Retinal pigment epithelial cell (primary cell): ENCODE measurements at regions not wholly inside any gene's neighbourhood (a gene's known extent, or its start where the extent isn't known, plus 50 kb on each side); places are given as distances from the start of the nearest gene placed in this dataset.

Experiments used
- DNase-seq: peaks from one replicate; pipeline ENCODE4 v3.0.0-alpha.2; 2010; ENCODE audit warnings: low read depth
- H3K4me3 ChIP-seq: 2 replicates; pipeline ENCODE4 v1.5.1; 2011; ENCODE audit warnings: mild to moderate bottlenecking, low read length, control low read depth, moderate library complexity
- TF ChIP-seq, protein P1 (sequence below): conservative IDR thresholded peaks from 2 replicates; pipeline ENCODE4 v1.5.1; 2011; ENCODE audit warnings: low read depth, low read length, control low read depth, inconsistent platforms

- TF ChIP-seq, protein P1, sequence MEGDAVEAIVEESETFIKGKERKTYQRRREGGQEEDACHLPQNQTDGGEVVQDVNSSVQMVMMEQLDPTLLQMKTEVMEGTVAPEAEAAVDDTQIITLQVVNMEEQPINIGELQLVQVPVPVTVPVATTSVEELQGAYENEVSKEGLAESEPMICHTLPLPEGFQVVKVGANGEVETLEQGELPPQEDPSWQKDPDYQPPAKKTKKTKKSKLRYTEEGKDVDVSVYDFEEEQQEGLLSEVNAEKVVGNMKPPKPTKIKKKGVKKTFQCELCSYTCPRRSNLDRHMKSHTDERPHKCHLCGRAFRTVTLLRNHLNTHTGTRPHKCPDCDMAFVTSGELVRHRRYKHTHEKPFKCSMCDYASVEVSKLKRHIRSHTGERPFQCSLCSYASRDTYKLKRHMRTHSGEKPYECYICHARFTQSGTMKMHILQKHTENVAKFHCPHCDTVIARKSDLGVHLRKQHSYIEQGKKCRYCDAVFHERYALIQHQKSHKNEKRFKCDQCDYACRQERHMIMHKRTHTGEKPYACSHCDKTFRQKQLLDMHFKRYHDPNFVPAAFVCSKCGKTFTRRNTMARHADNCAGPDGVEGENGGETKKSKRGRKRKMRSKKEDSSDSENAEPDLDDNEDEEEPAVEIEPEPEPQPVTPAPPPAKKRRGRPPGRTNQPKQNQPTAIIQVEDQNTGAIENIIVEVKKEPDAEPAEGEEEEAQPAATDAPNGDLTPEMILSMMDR: no peak
- H3K4me3 ChIP-seq: no peak overlapping the region
- no peak for DNase-seq
Observed at GRCh38 chr11:98207086-98207485, 813.7 kb upstream of the CNTN5 start.

DNA sequence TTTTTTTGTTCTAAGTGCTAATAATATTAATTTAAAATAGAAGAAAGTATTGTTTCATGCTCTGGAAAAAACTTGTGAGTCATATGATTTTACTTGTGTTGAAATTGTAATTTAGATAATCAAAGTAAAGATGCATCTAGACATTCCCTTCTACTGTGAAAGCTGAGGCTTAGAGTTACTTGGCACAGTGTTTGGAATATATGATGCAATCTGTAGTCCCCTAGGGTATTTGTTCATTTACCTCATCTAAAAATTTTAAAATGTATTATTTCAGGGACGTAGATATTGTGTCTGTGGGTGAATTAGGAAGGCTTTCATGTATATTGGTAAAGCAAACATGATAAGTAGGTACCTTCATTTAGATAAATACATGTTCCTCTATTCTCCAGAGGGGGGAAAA, 793.5 kb upstream of the CNTN5 start:
- no peak for DNase-seq

DNA sequence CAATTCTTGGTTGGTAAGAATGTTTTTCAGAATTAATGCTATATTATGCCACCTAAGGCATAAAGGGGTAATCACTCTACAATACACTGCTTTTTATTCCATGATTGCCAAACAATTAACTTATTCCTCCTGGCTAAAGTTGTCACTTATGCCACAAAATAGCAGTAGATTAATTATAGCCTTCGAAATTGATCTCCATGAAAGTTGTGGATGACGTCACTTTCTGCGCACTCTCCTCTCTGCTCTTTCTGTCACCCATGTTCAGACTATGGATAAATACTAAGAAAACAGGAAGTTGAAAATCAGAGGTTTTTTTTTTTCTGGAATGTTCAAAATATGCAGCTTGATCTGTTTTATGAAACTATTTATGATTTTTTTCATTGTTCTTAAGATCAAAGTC, 790.1 kb upstream of the CNTN5 start:
- TF ChIP-seq, protein P1: no peak
- no peak for DNase-seq

More for the DNA sequence above, 793.5 kb upstream of the CNTN5 start:
- no peak overlapping the region for H3K4me3 ChIP-seq
- TF ChIP-seq, protein P1: no peak

DNA sequence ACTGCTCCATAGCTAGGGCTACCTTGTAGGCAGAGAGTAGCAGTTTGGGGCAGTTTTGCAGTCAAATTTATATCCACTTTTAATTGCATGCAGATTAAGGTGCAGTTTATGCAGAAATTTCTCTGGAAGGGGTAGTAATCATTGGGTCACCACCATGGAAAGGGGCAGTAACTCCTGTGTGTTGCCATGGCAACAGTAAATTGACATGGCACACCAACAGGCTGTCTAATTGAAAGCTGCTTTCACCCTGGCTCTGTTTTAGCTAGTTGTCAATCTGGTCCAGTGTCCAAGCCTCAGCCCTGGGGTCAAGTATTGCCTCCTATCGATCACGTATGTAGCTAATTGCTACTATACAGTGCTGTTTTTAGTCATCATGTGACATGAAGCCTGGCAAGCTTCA, 786.1 kb upstream of the CNTN5 start:
- TF ChIP-seq, protein P1: no peak
- no peak overlapping the region for H3K4me3 ChIP-seq
- DNase-seq: no peak

More for the DNA sequence above, 790.1 kb upstream of the CNTN5 start:
- H3K4me3 ChIP-seq: no peak overlapping the region

GRCh38 chr11:98243897-98244296, 776.9 kb upstream of the CNTN5 start:
- H3K4me3 ChIP-seq: no peak overlapping the region
- TF ChIP-seq, protein P1: no peak
- no peak for DNase-seq

DNA sequence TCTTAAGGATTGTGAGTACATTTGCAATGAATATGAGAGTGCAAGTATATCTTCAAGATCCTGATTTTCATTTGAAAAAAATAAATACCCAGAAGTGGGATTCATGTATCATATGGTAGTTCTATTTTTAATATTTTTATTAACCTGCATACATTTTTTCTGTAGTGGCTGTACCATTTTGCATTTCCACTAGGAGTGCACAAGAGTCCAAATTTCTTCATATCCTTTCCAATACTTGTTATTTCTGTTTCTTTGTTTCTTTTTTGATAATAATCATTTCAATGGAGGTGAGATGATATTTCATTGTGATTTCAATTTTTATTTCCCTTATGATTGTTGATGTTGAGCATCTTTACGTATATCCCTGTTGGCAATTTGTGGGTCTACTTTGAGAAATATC, 759.8 kb upstream of the CNTN5 start:
- DNase-seq: no peak
- H3K4me3 ChIP-seq: no peak overlapping the region
- TF ChIP-seq, protein P1: peak; percentile 47

DNA sequence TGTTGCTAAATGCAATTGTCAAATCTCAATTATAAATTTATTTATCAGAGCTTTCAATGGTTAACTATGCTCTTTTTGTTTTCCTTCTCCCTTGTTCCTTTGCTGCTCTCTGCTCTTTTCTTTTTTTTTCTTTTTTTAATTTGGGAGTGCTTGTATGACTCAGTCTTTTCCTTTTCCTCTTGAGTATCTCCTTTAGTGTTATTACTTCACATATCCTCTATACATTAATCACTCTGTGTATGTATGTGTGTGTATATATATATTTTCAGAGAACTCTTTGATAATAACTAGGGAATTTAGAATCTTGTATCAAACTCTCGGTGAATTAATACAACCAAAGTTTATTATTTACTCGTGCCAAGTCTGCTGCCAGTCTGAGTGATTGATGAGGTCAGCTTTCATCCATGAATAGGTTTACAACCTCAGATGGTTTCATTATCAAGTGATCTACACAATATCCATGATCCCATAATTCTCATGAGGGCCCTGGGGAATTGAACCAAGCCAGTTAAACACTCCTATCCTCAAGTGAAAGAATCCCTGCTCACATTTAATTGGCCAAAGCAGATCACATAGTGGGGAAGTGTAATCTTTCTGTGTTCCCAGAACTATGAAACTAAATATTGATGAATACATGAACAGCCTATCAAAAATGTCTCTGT, 743.4 kb upstream of the CNTN5 start:
- H3K4me3 ChIP-seq: no peak overlapping the region
- TF ChIP-seq, protein P1: no peak
- DNase-seq: no peak
